ENCODE measurements at regions not wholly inside any gene's neighbourhood (a gene's known extent, or its start where the extent isn't known, plus 50 kb on each side); places are given as distances from the start of the nearest gene placed in this dataset.

DNA sequence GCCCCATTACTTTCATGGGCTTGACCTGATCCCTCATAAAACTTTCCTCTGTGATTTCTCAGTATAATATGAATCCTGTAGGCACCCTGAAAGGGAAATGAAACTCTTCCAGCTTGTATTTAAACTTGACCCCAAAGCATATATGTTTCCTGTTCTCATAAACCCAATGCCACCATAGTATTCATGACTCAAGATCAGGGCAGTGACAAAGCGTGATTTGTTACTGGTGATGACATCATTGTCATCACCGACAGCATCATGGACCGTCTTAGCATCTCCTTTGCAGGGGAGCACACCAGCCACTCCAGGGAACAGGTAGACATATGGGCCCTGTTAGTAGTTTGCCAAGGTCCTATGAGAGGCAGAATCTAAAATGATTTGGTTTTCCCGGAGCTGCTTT, 741.2 kb downstream of the NR2F2 start:
- ATAC-seq (no peak), DNase-seq (ENCODE audit: low spot score) (no peak)

DNA sequence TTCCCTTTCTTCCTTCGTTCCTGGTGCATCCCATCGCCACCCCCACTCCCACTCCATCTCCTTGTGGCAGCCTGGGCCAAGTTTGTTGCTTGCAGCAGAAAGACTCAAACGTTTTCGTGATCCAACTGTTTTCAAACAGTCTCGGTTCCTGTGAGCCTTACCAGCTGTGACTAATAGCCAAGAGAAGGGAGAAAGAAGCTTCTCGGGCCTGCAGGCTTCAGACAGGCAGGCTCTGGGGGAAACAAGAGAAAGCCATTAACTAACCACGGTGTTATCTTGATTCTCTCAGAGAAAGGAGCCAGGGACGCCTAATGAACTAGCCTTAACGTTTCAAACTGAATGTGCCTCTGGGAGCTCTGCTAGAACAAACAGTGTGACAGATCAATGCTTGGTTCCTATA, 742.0 kb downstream of the NR2F2 start:
- DNase-seq (ENCODE audit: low spot score) (no peak), ATAC-seq (no peak)

DNA sequence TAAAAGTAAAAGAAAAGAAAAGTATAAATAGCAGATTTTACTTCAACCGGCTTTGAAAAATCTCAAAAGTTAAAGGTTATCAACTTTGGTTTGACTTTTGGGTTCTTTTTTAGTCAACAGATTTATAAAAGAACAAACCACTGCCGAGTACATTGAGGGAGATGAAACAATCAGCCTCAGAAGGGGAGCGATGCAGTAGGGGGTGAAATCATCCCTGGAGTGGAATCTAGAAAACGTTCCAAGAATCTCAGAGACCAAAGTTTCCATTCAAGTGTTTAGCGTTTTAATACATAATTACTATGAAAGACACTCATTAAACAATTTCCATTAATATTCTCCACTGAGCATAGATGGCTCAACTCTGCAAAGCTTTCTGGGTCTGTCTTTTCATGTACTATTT, 745.5 kb downstream of the NR2F2 start:
- no peak for ATAC-seq
- no peak for DNase-seq (ENCODE audit: low spot score)

DNA sequence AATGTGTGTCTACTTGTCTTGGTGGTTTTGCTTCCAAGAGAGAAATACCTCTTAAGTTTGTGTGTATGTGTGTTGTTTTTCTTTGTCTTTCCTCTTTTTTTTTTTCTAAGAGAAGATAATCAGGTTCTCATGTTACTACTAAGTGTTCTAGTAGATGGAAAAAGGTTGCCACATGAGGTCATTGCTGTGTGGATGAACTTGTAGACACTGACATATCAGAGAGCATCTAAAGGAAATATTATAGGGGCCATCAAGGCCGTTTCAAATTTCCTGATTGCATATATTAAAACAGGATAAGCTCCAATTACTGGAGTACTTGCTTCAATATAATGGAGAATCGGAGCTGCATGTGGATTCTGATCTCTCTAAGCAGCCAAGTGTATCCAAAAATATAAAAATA, 747.5 kb downstream of the NR2F2 start:
- ATAC-seq (no peak), DNase-seq (ENCODE audit: low spot score) (no peak)

DNA sequence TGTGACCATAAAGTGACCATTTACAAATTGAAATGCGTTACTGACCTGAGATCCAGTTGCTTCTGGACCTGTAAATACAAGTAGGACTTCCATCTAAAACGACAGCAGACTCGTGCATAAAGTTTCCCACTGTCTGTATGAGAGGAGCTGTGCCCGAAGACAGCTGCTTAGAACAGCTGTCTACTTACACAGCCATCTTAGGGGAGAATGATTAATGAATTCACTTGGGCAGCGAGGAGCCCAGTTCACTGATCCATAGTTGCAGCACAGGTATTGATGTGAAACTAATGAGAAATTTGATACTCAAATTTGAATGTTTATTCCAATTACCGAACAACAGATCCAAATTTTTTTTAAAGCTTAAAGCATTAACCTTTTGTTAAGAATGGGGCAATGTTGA, 748.1 kb downstream of the NR2F2 start:
- ATAC-seq = no peak

DNA sequence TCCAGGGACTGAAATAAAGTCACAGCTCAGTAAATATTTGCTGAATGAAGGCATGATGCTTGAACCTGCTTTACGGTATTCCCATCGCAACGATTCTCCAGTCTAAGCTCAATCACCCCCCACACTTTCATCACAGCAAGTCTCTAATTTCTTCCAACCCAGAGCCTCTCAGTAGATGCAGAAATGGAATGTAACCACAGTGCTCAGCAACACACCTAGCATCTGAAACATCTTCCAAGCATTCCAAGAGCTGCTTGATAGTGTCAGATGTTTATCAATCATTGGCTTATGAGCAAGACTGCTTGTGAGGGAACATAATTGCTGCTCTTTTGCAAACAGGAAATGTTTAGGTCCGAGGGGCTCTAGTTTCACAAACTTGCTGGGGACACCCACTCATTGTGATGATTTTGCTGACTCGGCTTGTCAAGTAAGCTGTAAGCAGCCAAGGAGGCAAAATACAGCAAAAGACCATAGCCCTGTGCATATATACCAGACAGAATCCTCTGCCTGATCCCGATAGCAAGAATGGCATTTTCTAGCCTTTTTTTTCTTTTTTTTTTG, 751.2 kb downstream of the NR2F2 start:
- ATAC-seq = no peak
- no peak for DNase-seq (ENCODE audit: low spot score)

More for the DNA sequence above, 748.1 kb downstream of the NR2F2 start:
- no peak for DNase-seq (ENCODE audit: low spot score)

DNA sequence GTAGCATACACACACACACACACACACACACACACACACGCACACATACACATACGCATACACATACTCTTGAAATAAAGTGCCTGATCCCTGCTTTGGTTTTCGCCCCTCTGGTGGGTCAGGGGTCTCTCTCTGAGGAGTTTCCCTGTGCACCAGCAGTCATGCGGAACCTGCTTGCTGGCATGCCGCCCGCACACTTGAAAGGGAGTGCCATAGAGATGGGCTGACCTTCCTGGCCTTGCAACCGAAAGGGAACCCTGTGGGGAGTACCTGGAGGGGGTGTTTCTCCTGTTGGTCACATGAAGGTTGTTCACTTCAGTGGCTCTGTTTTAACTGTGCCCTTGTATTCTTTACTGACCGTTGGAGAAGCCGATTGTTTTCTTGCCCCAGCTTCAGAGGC, 752.3 kb downstream of the NR2F2 start:
- ATAC-seq (no peak), DNase-seq (ENCODE audit: low spot score) (no peak)

DNA sequence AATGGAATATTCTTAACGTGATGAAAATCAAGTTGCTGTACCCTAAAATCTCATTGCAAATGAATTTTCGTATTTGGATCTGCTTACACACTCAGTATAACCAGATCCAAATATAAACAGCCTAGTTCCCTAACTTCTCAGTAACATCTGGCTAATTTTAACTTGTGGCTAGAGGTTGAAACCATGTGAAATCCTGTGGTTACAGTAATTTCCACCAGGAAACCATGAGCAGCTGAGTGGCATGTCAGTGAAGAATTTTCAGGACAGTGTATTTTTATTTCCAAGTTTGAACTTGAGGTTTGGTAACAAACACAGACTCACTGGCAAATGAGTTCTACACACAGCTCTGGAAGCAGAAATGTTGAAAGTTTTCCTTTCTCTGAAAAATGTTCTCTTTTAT, 754.1 kb downstream of the NR2F2 start:
- no peak for ATAC-seq
- DNase-seq (ENCODE audit: low spot score) = no peak

DNA sequence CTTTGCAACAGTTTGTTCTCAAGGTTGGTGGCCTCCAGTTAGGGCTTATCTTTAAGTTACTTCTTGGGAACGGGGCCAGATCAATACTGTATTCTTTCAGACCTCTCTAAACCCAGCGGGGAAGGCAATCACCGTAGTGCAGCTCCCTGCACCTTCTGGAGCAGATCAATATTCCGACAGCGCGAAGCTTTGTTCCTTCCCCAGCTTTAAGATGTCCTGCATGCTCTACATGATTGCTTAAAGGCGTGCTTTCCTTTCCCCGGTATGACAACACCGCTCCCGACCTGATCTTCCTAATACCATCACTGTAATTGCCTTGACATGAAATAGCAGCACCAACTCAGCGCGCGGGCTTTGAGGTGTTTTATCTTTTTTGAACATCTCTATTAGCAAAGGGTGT, 755.2 kb downstream of the NR2F2 start:
- no peak for ATAC-seq
- DNase-seq (ENCODE audit: low spot score) = no peak

DNA sequence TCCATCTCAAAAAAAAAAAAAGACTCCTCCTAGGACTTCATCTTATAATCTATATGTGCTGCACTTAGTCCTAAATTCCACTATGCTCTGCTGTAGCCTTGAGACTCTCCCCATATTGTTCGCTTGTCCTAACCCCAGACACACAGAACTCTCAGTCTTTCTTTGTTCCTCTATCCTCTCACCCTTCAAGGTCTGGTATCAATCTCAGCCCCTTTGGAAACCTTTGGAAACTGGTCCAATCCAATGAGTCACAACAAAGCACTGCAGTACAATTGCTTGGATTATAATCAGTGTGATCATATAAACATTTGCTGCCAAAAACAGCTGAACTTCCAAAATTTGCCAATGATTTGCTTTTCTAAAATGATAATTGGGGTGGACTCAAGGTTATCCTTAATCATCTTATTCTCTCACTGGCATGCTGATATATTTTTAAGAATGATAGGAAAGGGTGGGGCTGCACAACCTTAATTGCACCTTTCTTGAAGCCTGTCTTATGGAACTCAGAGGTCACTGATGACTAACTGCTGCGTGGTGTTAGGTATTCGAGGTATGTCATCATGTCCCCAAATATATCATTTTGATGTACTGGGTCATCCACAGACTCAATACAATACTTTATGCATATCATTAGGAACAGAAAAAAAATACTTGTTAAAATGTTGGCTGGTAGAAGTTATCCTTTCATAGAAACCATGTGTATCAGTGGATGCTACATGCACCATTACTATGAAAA, 756.7 kb downstream of the NR2F2 start:
- no peak for DNase-seq (ENCODE audit: low spot score)
- ATAC-seq = no peak

DNA sequence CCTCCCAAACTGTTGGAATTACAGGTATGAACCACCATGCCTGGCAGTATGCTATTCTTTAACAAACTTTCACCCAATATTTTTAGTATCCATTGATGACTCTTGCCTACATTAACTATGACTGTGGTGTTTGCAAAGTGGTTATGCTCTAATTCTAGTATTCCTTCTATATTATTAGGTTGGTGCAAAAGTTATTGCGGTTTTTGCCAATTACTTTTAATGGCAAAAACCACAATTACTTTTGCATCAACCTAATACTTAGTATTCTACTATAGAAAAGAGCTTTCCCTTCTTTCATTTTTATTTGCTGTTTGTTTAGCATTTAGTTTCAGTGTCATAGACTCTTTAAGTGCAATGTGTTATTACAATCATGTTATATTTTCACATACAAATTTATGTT, 760.6 kb downstream of the NR2F2 start:
- ATAC-seq = no peak

DNA sequence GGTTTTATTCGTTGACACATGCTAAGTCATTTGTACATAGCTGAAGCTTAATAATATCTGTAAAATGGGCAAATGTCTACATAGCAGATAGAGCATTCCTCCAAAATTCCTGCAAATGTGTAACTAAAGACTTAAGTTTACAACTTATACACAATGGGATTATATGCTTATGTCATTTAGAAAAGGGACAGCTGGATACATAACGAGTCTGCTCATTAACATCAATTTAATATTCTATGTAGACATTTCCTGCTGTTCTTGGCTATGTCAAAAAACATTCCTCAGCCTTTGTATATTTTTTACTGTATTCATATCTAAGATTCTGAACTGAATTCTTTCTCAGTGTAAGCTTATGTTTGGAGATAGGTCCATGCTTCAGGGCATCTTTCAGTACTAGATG, 762.2 kb downstream of the NR2F2 start:
- ATAC-seq (no peak), DNase-seq (ENCODE audit: low spot score) (no peak)

More for the DNA sequence above, 760.6 kb downstream of the NR2F2 start:
- DNase-seq (ENCODE audit: low spot score) = no peak

DNA sequence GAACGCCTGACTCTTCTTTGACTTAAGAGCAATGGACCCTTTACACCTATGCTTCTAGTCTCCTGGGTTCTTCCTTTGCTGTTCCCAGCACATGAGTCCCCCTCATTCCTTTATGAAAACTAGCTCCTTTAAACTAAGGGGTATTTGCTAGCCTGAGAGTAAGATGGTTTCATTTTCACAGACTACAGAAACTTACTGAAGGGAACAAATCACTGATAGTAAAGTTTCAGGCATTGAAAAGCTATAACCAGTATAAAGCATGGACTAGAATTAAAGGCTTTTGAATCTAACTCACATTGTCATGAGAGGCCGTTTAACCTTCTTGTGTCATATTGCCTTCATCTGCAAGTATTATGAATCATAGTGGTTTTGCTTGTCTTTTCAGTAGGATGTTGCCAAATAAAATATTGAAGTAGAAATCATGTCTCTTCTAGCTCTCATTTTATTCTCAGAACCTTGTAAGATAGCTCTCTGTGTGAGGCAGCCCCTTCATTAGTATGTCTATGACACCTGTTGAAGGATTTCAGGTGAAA, 765.9 kb downstream of the NR2F2 start:
- DNase-seq (ENCODE audit: low spot score) = no peak
- no peak for ATAC-seq

DNA sequence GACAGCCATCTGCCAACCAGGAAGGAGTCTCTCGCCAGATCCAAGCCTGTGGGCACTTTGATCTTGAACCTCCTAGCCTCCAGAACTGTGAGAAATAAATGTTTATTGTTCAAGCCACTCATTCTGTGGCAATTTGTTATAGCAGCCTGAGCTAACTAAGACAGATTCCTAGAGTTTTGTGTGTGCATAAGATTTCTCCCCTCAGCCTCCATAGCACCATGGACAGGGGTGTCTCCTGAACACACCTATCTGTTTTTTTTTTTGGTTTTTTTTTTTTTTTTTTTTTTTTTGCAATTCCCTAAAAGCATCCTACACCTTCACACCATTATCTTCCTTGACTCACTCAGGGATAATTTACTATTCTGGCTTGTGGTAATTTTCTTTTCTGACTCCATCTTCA, 768.5 kb downstream of the NR2F2 start:
- no peak for DNase-seq (ENCODE audit: low spot score)
- no peak for ATAC-seq

DNA sequence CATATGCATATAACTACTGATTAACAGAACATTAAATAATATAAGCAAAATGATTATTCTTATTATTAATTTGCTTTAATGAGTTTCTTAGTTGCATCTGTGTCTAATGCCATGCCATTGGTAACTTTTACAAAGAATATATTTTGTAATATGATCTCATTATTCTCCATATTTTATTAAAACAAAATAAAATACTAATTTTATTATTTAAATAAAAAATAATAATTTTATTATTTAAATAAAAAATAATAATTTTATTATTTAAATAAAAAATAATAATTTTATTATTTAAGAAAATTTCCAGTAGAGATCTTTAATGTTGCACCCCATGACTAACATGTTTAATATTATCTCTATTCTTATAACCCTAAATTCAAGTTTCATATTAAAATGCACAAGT, 771.1 kb downstream of the NR2F2 start:
- DNase-seq (ENCODE audit: low spot score) (no peak), ATAC-seq (no peak)

DNA sequence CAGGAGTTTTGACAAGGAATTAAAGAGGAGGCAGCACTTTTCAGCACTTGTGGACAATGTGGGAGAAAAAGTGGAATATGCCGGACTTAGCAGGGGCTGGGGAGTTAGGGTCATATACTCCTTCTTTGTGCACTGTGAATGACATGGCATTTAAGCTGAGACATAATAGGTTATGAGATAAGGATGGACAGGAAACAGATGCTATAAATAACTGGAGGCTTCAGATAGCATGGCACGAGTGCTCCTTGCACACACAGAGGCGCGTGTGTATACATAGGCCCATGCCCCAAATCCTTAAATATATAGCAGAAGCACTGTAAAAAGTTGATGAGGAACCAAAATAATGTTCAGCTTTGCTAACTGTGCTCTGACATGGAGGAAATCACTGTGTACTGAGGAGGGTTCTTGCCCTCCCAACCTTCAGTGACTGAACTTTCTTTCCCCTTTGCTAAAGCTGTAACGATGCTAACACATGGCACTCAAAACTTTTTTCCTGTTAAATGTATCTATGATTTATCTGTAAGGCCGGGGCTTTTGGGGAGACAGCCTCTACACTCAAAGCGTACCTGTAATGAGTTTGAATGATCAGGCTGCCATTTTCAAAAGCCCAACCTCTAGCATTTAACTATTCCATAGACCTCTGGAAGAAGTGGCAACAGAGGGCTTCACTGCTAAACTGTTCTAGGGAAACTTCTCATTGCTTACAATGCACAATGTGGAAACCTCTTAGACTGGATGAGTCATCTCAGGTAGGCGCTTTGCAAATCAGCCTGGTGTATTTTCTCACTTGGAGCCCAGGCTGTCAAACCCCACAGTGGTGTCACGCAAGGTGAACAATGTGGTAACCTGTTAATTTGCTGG, 784.6 kb downstream of the NR2F2 start:
- DNase-seq (ENCODE audit: low spot score) (no peak), ATAC-seq (no peak)

DNA sequence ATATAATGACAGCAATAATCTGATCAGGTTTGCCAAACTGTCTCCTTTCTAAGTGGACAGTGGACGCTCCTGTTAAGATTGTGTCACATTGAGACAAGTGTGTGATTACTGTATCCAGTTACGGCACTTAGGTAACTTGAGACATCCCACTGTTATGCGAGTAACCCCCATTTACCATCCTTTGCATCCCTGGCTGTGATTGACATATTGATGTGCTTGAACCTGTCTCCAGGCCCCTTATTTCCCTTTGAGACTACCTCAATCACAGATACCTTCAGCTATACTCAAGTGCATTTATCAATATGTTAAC, 785.2 kb downstream of the NR2F2 start:
- ATAC-seq (no peak), DNase-seq (ENCODE audit: low spot score) (no peak)

DNA sequence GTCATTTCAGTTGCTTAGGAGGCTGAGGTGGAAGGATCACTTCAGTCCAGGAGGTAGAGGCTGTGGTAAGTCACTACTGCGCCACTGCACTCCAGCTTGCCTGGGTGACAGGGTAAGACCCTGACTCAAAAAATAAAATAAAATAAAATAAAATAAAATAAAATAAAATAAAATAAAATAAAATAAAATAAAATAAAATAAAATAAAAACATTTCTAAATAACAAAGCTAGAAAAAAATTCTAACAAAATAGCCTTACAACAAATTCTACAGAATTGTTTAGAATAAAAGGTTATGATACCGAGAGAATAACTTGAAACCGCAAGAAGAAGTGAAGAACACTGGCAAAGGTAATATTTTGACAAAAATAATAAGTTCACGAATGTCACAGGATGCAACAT, 794.3 kb downstream of the NR2F2 start:
- ATAC-seq (no peak), DNase-seq (ENCODE audit: low spot score) (no peak)

DNA sequence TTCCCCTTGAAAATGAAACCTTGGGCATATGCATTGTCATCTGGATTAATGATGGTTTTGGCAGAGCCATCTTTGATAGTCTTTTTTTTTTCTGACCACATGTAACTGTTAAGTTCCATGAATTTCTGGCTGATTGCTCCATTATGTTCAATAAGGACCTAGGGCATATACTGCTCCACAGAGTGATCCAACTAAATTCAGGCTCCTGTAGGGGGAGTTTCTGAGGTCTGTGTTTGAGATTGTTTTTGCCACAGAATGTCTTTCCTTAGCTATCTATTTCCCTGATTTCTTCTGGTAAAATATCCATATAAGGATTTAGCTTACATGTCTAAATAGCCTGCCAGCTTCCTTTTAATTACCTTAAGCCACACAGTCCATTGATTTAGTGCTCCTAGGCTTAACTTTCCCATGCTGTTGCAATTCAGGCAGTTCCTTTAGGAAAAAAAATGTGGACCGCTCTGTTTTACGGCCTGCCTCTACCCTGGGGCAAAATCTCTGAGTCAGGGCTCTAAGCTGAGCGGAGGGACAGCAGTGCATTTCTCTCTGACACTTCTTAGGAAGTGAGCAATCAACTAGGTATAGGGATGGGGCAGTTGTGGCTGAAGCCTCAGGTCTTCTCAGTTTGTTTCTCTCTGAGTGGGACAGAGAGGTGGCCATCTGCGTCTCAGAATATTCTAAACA, 796.2 kb downstream of the NR2F2 start:
- DNase-seq (ENCODE audit: low spot score) (no peak), ATAC-seq (no peak)

DNA sequence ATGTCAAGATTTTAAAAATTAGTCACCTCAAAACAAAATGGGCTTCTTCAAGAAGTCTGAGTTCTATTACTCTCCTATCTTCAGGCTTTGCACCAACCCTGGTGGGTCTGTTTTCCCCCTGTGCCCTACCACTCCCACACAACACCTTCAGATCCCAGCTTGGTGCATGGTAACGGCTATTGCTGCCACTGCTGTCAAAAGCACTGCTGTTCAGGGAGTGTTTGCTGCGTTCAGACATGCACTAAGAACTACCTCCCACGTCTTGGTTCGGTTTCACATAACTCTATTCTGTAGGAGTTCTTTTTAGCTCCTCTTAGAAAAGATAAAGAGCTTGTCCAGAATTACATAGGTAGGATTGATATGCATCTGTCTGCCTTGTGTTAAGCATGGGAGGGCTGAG, 799.2 kb downstream of the NR2F2 start:
- DNase-seq (ENCODE audit: low spot score) (no peak), ATAC-seq (no peak)

DNA sequence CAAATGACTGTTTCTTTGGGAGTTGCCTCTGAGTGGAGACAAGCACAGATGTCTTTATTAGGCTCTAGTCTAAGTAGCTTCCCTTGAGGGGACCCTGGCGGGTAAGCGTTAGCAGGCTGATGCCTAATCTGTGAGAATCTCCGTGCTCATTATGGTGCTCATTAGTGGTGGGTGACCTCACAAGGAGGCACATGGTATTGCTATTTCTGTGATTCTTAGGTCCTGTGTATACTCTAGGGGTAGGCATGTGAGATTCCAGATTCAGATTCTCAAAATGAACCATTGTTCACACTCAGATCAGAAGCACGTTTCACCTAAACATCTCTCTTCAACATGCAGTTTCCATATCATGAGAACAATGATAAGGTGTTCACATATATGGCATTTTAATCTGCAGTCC, 809.7 kb downstream of the NR2F2 start:
- DNase-seq (ENCODE audit: low spot score) (no peak), ATAC-seq (no peak)

DNA sequence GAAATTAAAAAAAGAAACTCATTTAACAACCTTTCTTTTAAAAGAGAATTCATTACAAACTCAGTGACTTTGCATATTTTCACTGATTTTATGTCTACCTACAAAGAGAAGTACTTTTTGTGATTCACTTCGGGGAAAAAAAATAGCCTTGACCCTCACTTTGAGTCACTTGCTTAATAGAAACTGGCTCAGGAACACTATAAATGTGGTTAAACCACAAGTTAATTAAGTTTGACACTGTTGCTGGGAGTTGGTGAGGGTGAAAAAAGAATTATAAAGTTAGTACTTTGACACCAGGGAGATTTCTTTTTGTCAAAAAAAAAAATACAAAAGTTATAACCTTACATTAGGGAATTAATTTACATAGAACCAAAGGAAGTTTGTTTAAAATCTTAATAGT, 810.9 kb downstream of the NR2F2 start:
- DNase-seq (ENCODE audit: low spot score) (no peak), ATAC-seq (no peak)
